Pancreas (tissue), 10 donors: ENCODE measurements at regions not wholly inside any gene's neighbourhood (a gene's known extent, or its start where the extent isn't known, plus 50 kb on each side); places are given as distances from the start of the nearest gene placed in this dataset.
"Not testable (repeated sequence)": the region's sequence is repeated elsewhere in the genome, so short reads cannot be mapped to it uniquely, and the experiment has no call there.

Source experiments
- ATAC-seq, 4 donors: fragments of 200-7000 bp; cut with Tn5 transposase; one replicate each; pipeline versions ENCODE4 v1.8.0 to v1.9.1; 2020; ENCODE audit warnings: mild to moderate bottlenecking in 4 of 4, moderate library complexity in 4 of 4
- DNase-seq, 6 donors: peaks; one replicate each; pipeline ENCODE4 v3.0.0-alpha.2; 2020
- FAIRE-seq: peaks from 2 replicates; lab custom pipeline; 2012; peaks lifted over from hg19 to GRCh38; lab: Jason Lieb, UNC
- H3K27ac ChIP-seq, 4 donors: fragments of 200-600 bp; sonication (generic); 1 replicate in 3 of 4; 2 replicates in 1 of 4; pipeline versions ENCODE4 v1.5.0 to v1.8.0; 2020
- H3K27me3 ChIP-seq, 4 donors: fragments of 200-600 bp; one replicate each; pipeline ENCODE4 v1.8.0; 2021
- H3K36me3 ChIP-seq, 3 donors: fragments of 200-600 bp; sonication (generic) in 1 of 3; one replicate each; pipeline versions ENCODE4 v1.5.0 to v1.8.0; 2020 to 2021
- H3K4me1 ChIP-seq, 3 donors: fragments of 200-600 bp; one replicate each; pipeline ENCODE4 v1.8.0; 2021
- H3K4me3 ChIP-seq, 4 donors: fragments of 200-600 bp; sonication (generic) in 2 of 4; one replicate each; pipeline versions ENCODE4 v1.5.0 to v1.8.0; 2020 to 2021
- H3K9me3 ChIP-seq, 4 donors: fragments of 200-600 bp; one replicate each; pipeline ENCODE4 v1.8.0; 2021
- CTCF ChIP-seq, 4 donors: fragments of 200-600 bp; sonication (generic) in 3 of 4; IDR thresholded peaks; one replicate each; pipeline versions ENCODE4 v1.5.0 to v1.8.0; 2021; ENCODE audit warnings: antibody characterized with exemption in 4 of 4
- WGBS, 2 donors: extraction: QIAGEN DNeasy Blood & Tissue Kit; methylation state at CpG; one replicate each; pipeline ENCODE4 v1.1.7; 2013; 5-methylcytosine and 5-hydroxymethylcytosine counted together
- intact Hi-C, 3 donors: fragments of 100-400 bp; cut with DNase I; formaldehyde crosslinking; loops; one replicate each; pipeline versions ENCODE4 v1.11.1 to v1.14.2; 2022
- donor health status: healthy with polysubstance abuse.
- donor health status: DM: no; HTN: no; CAD: no; lungs with moderate emphysema.
- donor health status: DM: no; HTN: no; CAD: no.
- donor health status: control.
- donor health status: control.
- donor health status: Bipolar disorder and iron deficiency.
- donor health status: DM: yes; HTN: yes; CAD: no.
- donor health status: DM: no; HTN: no; CAD: no.
- donor health status: DM: no; HTN: no; CAD: no.
- donor health status: DM: yes; HTN: yes; CAD: no.

GRCh38 chr11:97079244-97079643 is 689.4 kb downstream of the JRKL start:
- DNase-seq, result no peak
- H3K4me3 ChIP-seq, result no peak overlapping the region
- ATAC-seq, result no peak
- FAIRE-seq, result no peak
- TF ChIP-seq CTCF (IDR thresholded peaks at IDR 0.05), result no peak
- H3K4me1 ChIP-seq, result no peaks in the 10 kb centered on the region
- H3K9me3 ChIP-seq, result no peaks in the 10 kb centered on the region
- H3K36me3 ChIP-seq, result no peaks in the 10 kb centered on the region
- intact Hi-C loops, result no loop called here
- H3K27me3 ChIP-seq, result no peaks in the 10 kb centered on the region
- H3K27ac ChIP-seq, result no peak overlapping the region

DNA sequence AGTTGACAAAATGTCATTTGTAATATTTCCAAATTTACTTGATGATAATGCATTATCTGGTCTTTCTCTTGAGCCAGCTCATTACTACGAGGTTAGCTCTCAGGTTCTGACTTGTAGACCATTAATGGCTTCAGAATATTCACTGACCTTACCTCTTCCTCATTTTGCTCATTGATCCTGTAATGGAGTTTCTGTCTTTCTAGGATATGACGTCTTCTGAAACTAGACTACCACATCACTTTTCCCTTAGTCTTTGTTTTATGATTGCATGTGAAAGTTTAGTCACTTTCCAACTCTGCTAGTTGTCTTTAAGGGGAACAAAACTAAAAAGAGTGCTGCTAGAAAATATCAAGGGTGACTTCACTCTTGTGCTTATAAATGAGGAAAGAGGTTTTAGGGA is 697.6 kb downstream of the JRKL start:
- no peaks in the 10 kb centered on the region for H3K27me3 ChIP-seq
- H3K27ac ChIP-seq, result no peak overlapping the region
- no peaks in the 10 kb centered on the region for H3K4me1 ChIP-seq
- H3K4me3 ChIP-seq, result no peak overlapping the region
- no peaks in the 10 kb centered on the region for H3K9me3 ChIP-seq
- intact Hi-C loops, result no loop called here
- DNase-seq, result no peak
- no peak for FAIRE-seq
- ATAC-seq, result no peak
- TF ChIP-seq CTCF (IDR thresholded peaks at IDR 0.05), result no peak
- no peaks in the 10 kb centered on the region for H3K36me3 ChIP-seq
- WGBS, 2 donors, result 44 to 52% methylated on average over 2 of the region's 2 CpGs

GRCh38 chr11:97092823-97093222 is 703.0 kb downstream of the JRKL start:
- no peaks in the 10 kb centered on the region for H3K9me3 ChIP-seq
- no peak for DNase-seq
- no peak for ATAC-seq
- H3K4me1 ChIP-seq, result no peaks in the 10 kb centered on the region
- 43 to 51% methylated on average over 1 of the region's 1 CpG for WGBS, 2 donors
- H3K4me3 ChIP-seq, result no peak overlapping the region
- H3K36me3 ChIP-seq, result no peaks in the 10 kb centered on the region
- H3K27me3 ChIP-seq, result no peaks in the 10 kb centered on the region
- H3K27ac ChIP-seq, result no peak overlapping the region
- no peak for FAIRE-seq
- intact Hi-C loops, result no loop called here
- no peak for TF ChIP-seq CTCF (IDR thresholded peaks at IDR 0.05)

DNA sequence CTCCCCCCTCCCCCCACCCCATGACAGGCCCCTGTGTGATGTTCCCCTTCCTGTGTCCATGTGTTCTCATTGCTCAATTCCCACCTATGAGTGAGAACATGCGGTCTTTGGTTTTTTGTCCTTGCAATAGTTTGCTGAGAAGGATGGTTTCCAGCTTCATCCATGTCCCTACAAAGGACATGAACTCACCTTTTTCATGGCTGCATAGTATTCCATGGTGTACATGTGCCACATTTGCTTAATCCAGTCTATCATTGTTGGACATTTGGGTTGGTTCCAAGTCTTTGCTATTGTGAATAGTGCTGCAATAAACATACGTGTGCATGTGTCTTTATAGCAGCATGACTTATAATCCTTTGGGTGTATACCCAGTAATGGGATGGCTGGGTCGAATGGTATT is 712.4 kb downstream of the JRKL start:
- H3K4me1 ChIP-seq, intact Hi-C loops, DNase-seq, FAIRE-seq, H3K36me3 ChIP-seq, H3K27ac ChIP-seq, ATAC-seq, H3K4me3 ChIP-seq, H3K27me3 ChIP-seq, H3K9me3 ChIP-seq: not testable (repeated sequence)
- WGBS, 2 donors, result 74 to 94% methylated on average over 2 of the region's 3 CpGs

- no peaks in the 10 kb centered on the region for H3K27me3 ChIP-seq
- no peak overlapping the region for H3K4me3 ChIP-seq
- ATAC-seq (no peak), FAIRE-seq (no peak), DNase-seq (no peak)
- no peak for TF ChIP-seq CTCF (IDR thresholded peaks at IDR 0.05)
- H3K4me1 ChIP-seq, result no peaks in the 10 kb centered on the region
- H3K27ac ChIP-seq, result no peak overlapping the region
- no peaks in the 10 kb centered on the region for H3K9me3 ChIP-seq
- no peaks in the 10 kb centered on the region for H3K36me3 ChIP-seq
- intact Hi-C loops, result no loop called here
Observed at GRCh38 chr11:97107604-97108003, 717.8 kb downstream of the JRKL start.

- Histone ChIP-seq H3K36me3 (no peaks in the 10 kb centered on the region), H3K27ac (no peak overlapping the region), H3K27me3 (no peaks in the 10 kb centered on the region), H3K9me3 (no peaks in the 10 kb centered on the region), H3K4me1 (no peaks in the 10 kb centered on the region), H3K4me3 (no peak overlapping the region)
- no peak for DNase-seq
- ATAC-seq, result no peak
- 55 to 74% methylated on average over 1 of the region's 1 CpG for whole genome bisulfite sequencing, 2 donors
- intact Hi-C loops, result no loop called here
- no peak for FAIRE-seq
- TF ChIP-seq CTCF (IDR thresholded peaks at IDR 0.05), result no peak
Observed at GRCh38 chr11:97109078-97109477, 719.3 kb downstream of the JRKL start.
